GM12878 (cell line): ENCODE measurements at regions not wholly inside any gene's neighbourhood (a gene's known extent, or its start where the extent isn't known, plus 50 kb on each side); places are given as distances from the start of the nearest gene placed in this dataset.

ENCODE experiments used
- CHD1 ChIP-seq: IDR thresholded peaks from 2 replicates; pipeline ENCODE4 v1.6.1; 2012; ENCODE audit warnings: low read depth, low read length, improper control_type of control experiment
- CHD2 ChIP-seq: IDR thresholded peaks from 2 replicates; pipeline ENCODE4 v1.6.1; 2011; ENCODE audit warnings: low read depth, low read length, improper control_type of control experiment, borderline replicate concordance
- HDAC2 ChIP-seq: fragments of 200-600 bp; sonication (generic); IDR thresholded peaks from 2 replicates; pipeline ENCODE4 v1.6.1; 2017
- HSF1 ChIP-seq: fragments of 150-350 bp; IDR thresholded peaks from 2 replicates; pipeline ENCODE4 v1.6.1; 2014; ENCODE audit warnings: mild to moderate bottlenecking, low read depth, low read length
- IKZF1 ChIP-seq: fragments of 450-650 bp; conservative IDR thresholded peaks from 2 replicates; pipeline ENCODE4 v1.6.1; 2017; ENCODE audit warnings: antibody characterized with exemption, mild to moderate bottlenecking
- IRF5 ChIP-seq: fragments of 450-650 bp; IDR thresholded peaks from 2 replicates; pipeline ENCODE4 v1.6.1; 2017; ENCODE audit warnings: borderline replicate concordance
- JUND ChIP-seq: IDR thresholded peaks from 2 replicates; pipeline ENCODE4 v1.6.1; 2012; ENCODE audit warnings: low read depth, mild to moderate bottlenecking, low read length, improper control_type of control experiment, moderate library complexity
- NRF1 ChIP-seq: conservative IDR thresholded peaks from 2 replicates; pipeline ENCODE4 v1.6.1; 2011; ENCODE audit warnings: mild to moderate bottlenecking, low read depth, low read length, improper control_type of control experiment
- POLR2AphosphoS2 ChIP-seq: IDR thresholded peaks from 2 replicates; pipeline ENCODE4 v1.6.1; 2011; ENCODE audit warnings: low read depth, mild to moderate bottlenecking, low read length, improper control_type of control experiment, moderate library complexity
- RELA ChIP-seq: fragments of 450-650 bp; IDR thresholded peaks from 2 replicates; pipeline ENCODE4 v1.8.0; 2014; ENCODE audit warnings: borderline replicate concordance; ENCODE audit not compliant: partially characterized antibody
- REST ChIP-seq: IDR thresholded peaks from 2 replicates; pipeline ENCODE4 v1.6.1; 2012; ENCODE audit warnings: mild to moderate bottlenecking, low read depth, low read length
- RUNX3 ChIP-seq: IDR thresholded peaks from 2 replicates; pipeline ENCODE4 v1.6.1; 2012; ENCODE audit warnings: low read length, inconsistent platforms
- SPI1 ChIP-seq: IDR thresholded peaks from 2 replicates; pipeline ENCODE4 v1.6.1; 2011; ENCODE audit warnings: low read depth, mild to moderate bottlenecking, low read length, moderate library complexity, borderline replicate concordance; ENCODE audit not compliant: insufficient read depth
- SRF ChIP-seq, 2 experiments: IDR thresholded peaks; 2 replicates each; pipeline ENCODE4 v1.6.1; 2011; ENCODE audit warnings: low read depth in 2 of 2, low read length in 2 of 2, mild to moderate bottlenecking in 1 of 2, moderate library complexity in 1 of 2
- TCF3 ChIP-seq: IDR thresholded peaks from 2 replicates; pipeline ENCODE4 v1.6.1; 2012; ENCODE audit warnings: low read depth, mild to moderate bottlenecking, low read length, borderline replicate concordance; ENCODE audit not compliant: insufficient read depth
- WRNIP1 ChIP-seq: IDR thresholded peaks from 2 replicates; pipeline ENCODE4 v1.6.1; 2011; ENCODE audit warnings: low read depth, low read length, improper control_type of control experiment, borderline replicate concordance
- YY1 ChIP-seq: IDR thresholded peaks from 2 replicates; pipeline ENCODE4 v1.6.1; 2011; ENCODE audit warnings: low read depth, mild to moderate bottlenecking, low read length

- peak; percentile 94 for TF ChIP-seq SPI1
- TF ChIP-seq CHD1, result no peak
- TF ChIP-seq WRNIP1, result no peak; the same call in 1 of the 2 replicates
- peak; percentile 95 for TF ChIP-seq IKZF1
- no peak for TF ChIP-seq YY1
- TF ChIP-seq HDAC2, result no peak
- TF ChIP-seq SRF (IDR thresholded peaks at IDR 0.05; ENCODE audit: low read depth in 2 of 2, low read length in 2 of 2), result no peak
- no peak for TF ChIP-seq NRF1
- TF ChIP-seq RUNX3, result peak; percentile 23; the same call in 1 of the 2 replicates
- TF ChIP-seq TCF3, result no peak; the same call in 1 of the 2 replicates
- TF ChIP-seq JUND, result no peak
- no peak for TF ChIP-seq REST
- no peak for TF ChIP-seq IRF5
- no peak for TF ChIP-seq RELA
- TF ChIP-seq CHD2, result 0 out of 2 replicates have a peak, but pooled peaks have one; percentile 59
- no peak for TF ChIP-seq POLR2AphosphoS2
- TF ChIP-seq HSF1, result no peak
Measured at GRCh38 chr6:6856538-6857523, 250.9 kb upstream of the RREB1 start (continued).
